Activated naive CD4-positive, alpha-beta T cell treated with anti-CD3 and anti-CD28 coated beads, Interleukin-2, amount 50 U/mL, for 24 hours (primary cell): ENCODE measurements at regions not wholly inside any gene's neighbourhood (a gene's known extent, or its start where the extent isn't known, plus 50 kb on each side); places are given as distances from the start of the nearest gene placed in this dataset.

ENCODE experiments used
- H3K27ac Mint-ChIP-seq: one replicate; pipeline ENCODE4 v1.8.0; 2021; ENCODE audit warnings: mild to moderate bottlenecking, mixed read lengths
- H3K27me3 Mint-ChIP-seq: one replicate; pipeline ENCODE4 v1.8.0; 2021; ENCODE audit warnings: mixed read lengths
- H3K36me3 Mint-ChIP-seq: one replicate; pipeline ENCODE4 v1.8.0; 2021; ENCODE audit warnings: mixed read lengths
- H3K4me1 Mint-ChIP-seq: one replicate; pipeline ENCODE4 v1.8.0; 2021; ENCODE audit warnings: mixed read lengths
- H3K4me3 Mint-ChIP-seq: one replicate; pipeline ENCODE4 v1.8.0; 2021; ENCODE audit warnings: mild to moderate bottlenecking, mixed read lengths
- H3K9me3 Mint-ChIP-seq: one replicate; pipeline ENCODE4 v1.8.0; 2021; ENCODE audit warnings: mixed read lengths

GRCh38 chr12:84308211-84308610, 604.4 kb downstream of the SLC6A15 start:
- H3K27me3 Mint-ChIP-seq, result no peaks in the 10 kb centered on the region
- peaks cover 4% of the 10 kb centered on the region for H3K9me3 Mint-ChIP-seq
- no peaks in the 10 kb centered on the region for H3K4me1 Mint-ChIP-seq
- no peaks in the 10 kb centered on the region for H3K36me3 Mint-ChIP-seq
- no peak overlapping the region for H3K4me3 Mint-ChIP-seq
- no peak overlapping the region for H3K27ac Mint-ChIP-seq

- no peaks in the 10 kb centered on the region for H3K27me3 Mint-ChIP-seq
- H3K36me3 Mint-ChIP-seq, result no peaks in the 10 kb centered on the region
- H3K4me1 Mint-ChIP-seq, result no peaks in the 10 kb centered on the region
- H3K9me3 Mint-ChIP-seq, result peaks cover 4% of the 10 kb centered on the region
- H3K27ac Mint-ChIP-seq, result no peak overlapping the region
- H3K4me3 Mint-ChIP-seq, result no peak overlapping the region
Observed at GRCh38 chr12:84305144-84305543, 607.5 kb downstream of the SLC6A15 start.

GRCh38 chr12:84294246-84294645, 618.4 kb downstream of the SLC6A15 start:
- Mint-ChIP-seq H3K36me3 (no peaks in the 10 kb centered on the region), H3K4me3 (no peak overlapping the region), H3K9me3 (no peaks in the 10 kb centered on the region), H3K4me1 (no peaks in the 10 kb centered on the region), H3K27me3 (no peaks in the 10 kb centered on the region), H3K27ac (no peak overlapping the region)

- Mint-ChIP-seq H3K4me3 (no peak overlapping the region), H3K27ac (no peak overlapping the region), H3K4me1 (no peaks in the 10 kb centered on the region), H3K27me3 (no peaks in the 10 kb centered on the region), H3K9me3 (no peaks in the 10 kb centered on the region), H3K36me3 (no peaks in the 10 kb centered on the region)
Observed at GRCh38 chr12:84290168-84290567, 622.4 kb downstream of the SLC6A15 start.

GRCh38 chr12:84277986-84278385, 634.6 kb downstream of the SLC6A15 start:
- Mint-ChIP-seq H3K4me3 (no peak overlapping the region), H3K36me3 (no peaks in the 10 kb centered on the region), H3K9me3 (no peaks in the 10 kb centered on the region), H3K27ac (no peak overlapping the region), H3K27me3 (no peaks in the 10 kb centered on the region), H3K4me1 (no peaks in the 10 kb centered on the region)

GRCh38 chr12:84276215-84276614, 636.4 kb downstream of the SLC6A15 start:
- no peaks in the 10 kb centered on the region for H3K36me3 Mint-ChIP-seq
- no peak overlapping the region for H3K27ac Mint-ChIP-seq
- H3K4me3 Mint-ChIP-seq, result no peak overlapping the region
- H3K9me3 Mint-ChIP-seq, result no peaks in the 10 kb centered on the region
- no peaks in the 10 kb centered on the region for H3K4me1 Mint-ChIP-seq
- H3K27me3 Mint-ChIP-seq, result no peaks in the 10 kb centered on the region

- no peaks in the 10 kb centered on the region for H3K9me3 Mint-ChIP-seq
- H3K27me3 Mint-ChIP-seq, result no peaks in the 10 kb centered on the region
- no peaks in the 10 kb centered on the region for H3K36me3 Mint-ChIP-seq
- H3K4me3 Mint-ChIP-seq, result no peak overlapping the region
- no peak overlapping the region for H3K27ac Mint-ChIP-seq
- no peaks in the 10 kb centered on the region for H3K4me1 Mint-ChIP-seq
Observed at GRCh38 chr12:84272324-84272723, 640.3 kb downstream of the SLC6A15 start.

- no peaks in the 10 kb centered on the region for H3K9me3 Mint-ChIP-seq
- no peak overlapping the region for H3K4me3 Mint-ChIP-seq
- no peaks in the 10 kb centered on the region for H3K36me3 Mint-ChIP-seq
- H3K27me3 Mint-ChIP-seq, result no peaks in the 10 kb centered on the region
- no peaks in the 10 kb centered on the region for H3K4me1 Mint-ChIP-seq
- no peak overlapping the region for H3K27ac Mint-ChIP-seq
Observed at GRCh38 chr12:84270470-84271140, 642.0 kb downstream of the SLC6A15 start.

GRCh38 chr12:84247931-84248330, 664.7 kb downstream of the SLC6A15 start:
- no peaks in the 10 kb centered on the region for H3K4me1 Mint-ChIP-seq
- H3K27ac Mint-ChIP-seq, result no peak overlapping the region
- no peaks in the 10 kb centered on the region for H3K36me3 Mint-ChIP-seq
- H3K27me3 Mint-ChIP-seq, result no peaks in the 10 kb centered on the region
- H3K9me3 Mint-ChIP-seq, result no peaks in the 10 kb centered on the region
- no peak overlapping the region for H3K4me3 Mint-ChIP-seq

GRCh38 chr12:84243686-84244085, 668.9 kb downstream of the SLC6A15 start:
- Mint-ChIP-seq H3K4me3 (no peak overlapping the region), H3K27ac (no peak overlapping the region), H3K36me3 (no peaks in the 10 kb centered on the region), H3K27me3 (no peaks in the 10 kb centered on the region), H3K9me3 (no peaks in the 10 kb centered on the region), H3K4me1 (no peaks in the 10 kb centered on the region)

- Mint-ChIP-seq H3K27me3 (no peaks in the 10 kb centered on the region), H3K36me3 (no peaks in the 10 kb centered on the region), H3K4me1 (no peaks in the 10 kb centered on the region), H3K9me3 (no peaks in the 10 kb centered on the region), H3K27ac (no peak overlapping the region), H3K4me3 (no peak overlapping the region)
Observed at GRCh38 chr12:84222841-84223240, 689.8 kb downstream of the SLC6A15 start.

- no peaks in the 10 kb centered on the region for H3K27me3 Mint-ChIP-seq
- no peaks in the 10 kb centered on the region for H3K9me3 Mint-ChIP-seq
- no peaks in the 10 kb centered on the region for H3K4me1 Mint-ChIP-seq
- H3K4me3 Mint-ChIP-seq, result no peak overlapping the region
- no peaks in the 10 kb centered on the region for H3K36me3 Mint-ChIP-seq
- no peak overlapping the region for H3K27ac Mint-ChIP-seq
Observed at GRCh38 chr12:84218406-84218805, 694.2 kb downstream of the SLC6A15 start.

- Mint-ChIP-seq H3K9me3 (no peaks in the 10 kb centered on the region), H3K4me3 (no peak overlapping the region), H3K27me3 (no peaks in the 10 kb centered on the region), H3K27ac (no peak overlapping the region), H3K36me3 (no peaks in the 10 kb centered on the region), H3K4me1 (no peaks in the 10 kb centered on the region)
Observed at GRCh38 chr12:84201976-84202375, 710.6 kb downstream of the SLC6A15 start.

- H3K4me3 Mint-ChIP-seq, result no peak overlapping the region
- no peaks in the 10 kb centered on the region for H3K27me3 Mint-ChIP-seq
- no peaks in the 10 kb centered on the region for H3K36me3 Mint-ChIP-seq
- no peak overlapping the region for H3K27ac Mint-ChIP-seq
- H3K4me1 Mint-ChIP-seq, result no peaks in the 10 kb centered on the region
- H3K9me3 Mint-ChIP-seq, result peaks cover 4% of the 10 kb centered on the region
Observed at GRCh38 chr12:84198294-84198946, 714.2 kb downstream of the SLC6A15 start.

GRCh38 chr12:84191779-84192178, 720.8 kb downstream of the SLC6A15 start:
- no peaks in the 10 kb centered on the region for H3K4me1 Mint-ChIP-seq
- H3K27ac Mint-ChIP-seq, result no peak overlapping the region
- H3K36me3 Mint-ChIP-seq, result no peaks in the 10 kb centered on the region
- H3K9me3 Mint-ChIP-seq, result peaks cover 4% of the 10 kb centered on the region
- H3K4me3 Mint-ChIP-seq, result no peak overlapping the region
- no peaks in the 10 kb centered on the region for H3K27me3 Mint-ChIP-seq

GRCh38 chr12:84186433-84186832, 726.2 kb downstream of the SLC6A15 start:
- H3K27me3 Mint-ChIP-seq, result no peaks in the 10 kb centered on the region
- H3K9me3 Mint-ChIP-seq, result no peaks in the 10 kb centered on the region
- H3K4me1 Mint-ChIP-seq, result no peaks in the 10 kb centered on the region
- H3K4me3 Mint-ChIP-seq, result no peak overlapping the region
- no peak overlapping the region for H3K27ac Mint-ChIP-seq
- no peaks in the 10 kb centered on the region for H3K36me3 Mint-ChIP-seq

GRCh38 chr12:84183576-84183975, 729.0 kb downstream of the SLC6A15 start:
- H3K27me3 Mint-ChIP-seq, result no peaks in the 10 kb centered on the region
- H3K4me1 Mint-ChIP-seq, result no peaks in the 10 kb centered on the region

More at GRCh38 chr12:84183576-84183975, 729.0 kb downstream of the SLC6A15 start:
- no peaks in the 10 kb centered on the region for H3K36me3 Mint-ChIP-seq
- no peak overlapping the region for H3K4me3 Mint-ChIP-seq
- no peak overlapping the region for H3K27ac Mint-ChIP-seq
- H3K9me3 Mint-ChIP-seq, result no peaks in the 10 kb centered on the region
